UCSD-AML1 (cell line): ENCODE measurements at regions not wholly inside any gene's neighbourhood (a gene's known extent, or its start where the extent isn't known, plus 50 kb on each side); places are given as distances from the start of the nearest gene placed in this dataset.
"Not testable (repeated sequence)": the region's sequence is repeated elsewhere in the genome, so short reads cannot be mapped to it uniquely, and the experiment has no call there.

Experiments used
- DNase-seq: peaks from one replicate; lab custom pipeline; 2025; ENCODE audit not compliant: unreplicated experiment; lab: John Stamatoyannopoulos, UW

DNA sequence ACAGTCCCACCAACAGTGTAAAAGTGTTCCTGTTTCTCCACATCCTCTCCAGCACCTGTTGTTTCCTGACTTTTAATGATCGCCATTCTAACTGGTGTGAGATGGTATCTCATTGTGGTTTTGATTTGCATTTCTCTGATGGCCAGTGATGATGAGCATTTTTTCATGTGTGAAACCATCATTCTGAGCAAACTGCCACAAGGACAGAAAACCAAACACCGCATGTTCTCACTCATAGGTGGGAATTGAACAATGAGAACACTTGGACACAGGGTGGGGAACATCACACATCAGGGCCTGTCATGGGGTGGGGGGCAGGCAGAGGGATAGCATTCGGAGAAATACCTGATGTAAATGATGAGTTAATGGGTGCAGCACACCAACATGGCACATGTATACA, 240.8 kb downstream of the FAT3 start:
- not testable (repeated sequence) for DNase-seq

DNA sequence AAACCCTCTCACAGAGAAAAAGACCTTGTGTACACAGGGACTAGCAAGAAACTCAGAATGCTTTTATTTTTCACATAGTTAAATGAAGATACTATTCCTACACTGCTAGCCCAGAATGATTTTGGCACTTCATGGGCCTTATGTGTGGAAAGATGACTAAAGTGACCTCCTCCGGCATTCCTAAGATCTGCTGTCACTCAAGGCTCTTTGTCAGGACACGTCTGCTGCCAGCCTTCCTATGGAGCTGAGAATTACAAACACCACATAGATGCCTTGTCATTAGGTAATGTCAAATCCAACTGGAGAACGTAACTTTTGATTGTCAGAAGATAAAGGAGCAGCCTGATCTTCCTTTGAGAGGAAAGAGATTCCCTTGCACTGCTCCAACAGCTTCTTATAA, 249.1 kb downstream of the FAT3 start:
- DNase-seq, result no peak

DNA sequence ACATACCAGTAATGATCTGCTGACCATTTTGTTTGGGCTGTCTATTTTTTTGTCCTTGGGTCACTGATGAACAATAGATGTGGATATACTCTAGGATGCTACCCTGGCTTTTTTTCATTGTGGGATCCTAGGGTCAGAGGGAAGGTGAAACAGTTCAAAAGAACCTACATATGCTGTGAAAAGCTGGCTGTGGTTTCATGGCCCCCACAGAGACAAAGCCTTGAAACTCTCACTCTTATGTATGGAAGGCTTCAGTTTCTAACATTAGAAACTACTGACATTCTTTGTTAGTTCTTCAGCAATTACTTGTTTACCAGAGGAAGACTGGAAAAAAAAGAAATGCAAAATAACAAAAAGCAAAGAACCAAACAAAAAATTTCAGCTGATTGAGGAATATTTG, 250.7 kb downstream of the FAT3 start:
- no peak for DNase-seq

DNA sequence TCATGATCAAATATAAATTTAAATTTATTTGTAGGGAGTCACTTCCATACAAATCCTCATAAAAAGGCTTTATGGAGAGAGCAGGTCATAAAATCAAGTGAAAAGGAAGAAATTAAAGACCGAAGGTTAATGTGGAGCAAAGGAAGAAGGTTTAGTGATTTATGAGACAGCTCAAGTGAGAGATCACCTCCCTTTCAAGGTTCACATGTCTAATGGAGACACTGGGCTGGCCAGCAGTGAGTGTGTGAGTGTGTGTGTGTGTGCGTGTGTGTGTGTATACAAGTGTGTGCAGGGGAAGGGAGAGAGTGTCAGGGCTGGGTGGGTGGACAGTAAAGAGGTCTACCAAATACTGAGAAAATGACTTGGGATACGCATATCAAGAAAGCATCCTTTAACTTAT, 251.2 kb downstream of the FAT3 start:
- no peak for DNase-seq

DNA sequence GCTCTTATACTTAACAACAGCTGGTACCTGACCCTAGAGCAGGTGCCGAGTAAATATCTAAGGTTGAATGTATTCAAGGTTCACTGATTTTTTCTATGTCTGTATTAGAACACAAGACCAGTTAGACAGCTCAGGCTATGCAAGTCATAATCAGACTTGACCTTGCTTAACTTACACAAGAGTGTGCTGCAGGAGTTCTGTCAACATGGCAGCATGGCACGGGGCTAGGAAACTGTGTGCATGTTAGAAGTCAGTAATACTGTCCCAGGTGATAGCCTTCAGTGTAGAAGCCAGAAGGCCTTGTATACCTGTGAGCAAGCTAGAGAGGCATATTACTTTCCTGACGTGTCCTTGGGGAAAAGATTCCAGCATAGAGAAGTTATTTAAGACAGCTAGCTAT, 253.1 kb downstream of the FAT3 start:
- DNase-seq, result no peak

DNA sequence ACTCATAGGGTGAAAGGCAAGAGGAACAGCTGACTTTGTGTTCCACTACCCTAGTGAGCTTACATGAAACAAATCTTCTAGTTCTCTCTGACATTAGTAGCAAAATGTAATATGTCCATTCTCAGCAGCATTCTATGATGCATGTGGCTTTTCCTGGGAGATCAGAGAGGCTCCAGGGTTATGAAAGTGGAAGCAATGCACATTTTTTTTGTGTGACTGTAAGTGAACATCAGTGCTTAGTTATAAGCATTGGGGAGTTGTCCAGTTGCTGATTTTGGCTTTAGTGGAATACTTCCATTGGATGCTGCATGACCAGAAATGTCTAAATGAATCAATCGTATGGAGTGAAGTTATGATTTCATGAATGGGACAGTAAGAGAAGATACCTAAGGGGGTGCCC, 255.9 kb downstream of the FAT3 start:
- no peak for DNase-seq

DNA sequence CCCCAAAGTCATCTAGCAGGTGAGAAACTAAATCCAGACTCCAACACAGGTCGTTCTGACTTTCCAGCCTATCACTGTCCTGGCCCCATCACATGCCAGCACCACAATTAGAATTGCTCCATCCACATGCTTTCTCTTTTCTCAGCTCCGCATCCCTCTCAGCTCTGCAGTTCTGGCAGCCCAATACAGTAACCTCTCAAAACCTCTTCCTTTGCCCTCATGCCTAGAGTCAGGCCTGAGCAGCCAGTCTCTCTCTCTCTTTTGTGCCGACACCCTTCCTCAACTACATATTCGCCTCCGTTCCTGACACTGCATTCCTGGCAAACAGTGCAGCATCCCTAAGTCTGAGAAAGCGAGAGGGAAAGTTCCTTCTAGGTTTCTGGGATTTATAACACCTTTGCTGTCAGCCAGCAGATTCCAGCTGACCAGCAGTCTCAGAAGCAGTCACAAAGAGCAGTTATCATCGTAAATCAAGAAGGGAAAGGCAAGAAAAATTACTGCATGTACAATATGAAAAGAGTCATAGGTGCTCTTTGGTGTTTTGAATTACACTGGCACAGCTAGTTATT, 258.0 kb downstream of the FAT3 start:
- no peak for DNase-seq

DNA sequence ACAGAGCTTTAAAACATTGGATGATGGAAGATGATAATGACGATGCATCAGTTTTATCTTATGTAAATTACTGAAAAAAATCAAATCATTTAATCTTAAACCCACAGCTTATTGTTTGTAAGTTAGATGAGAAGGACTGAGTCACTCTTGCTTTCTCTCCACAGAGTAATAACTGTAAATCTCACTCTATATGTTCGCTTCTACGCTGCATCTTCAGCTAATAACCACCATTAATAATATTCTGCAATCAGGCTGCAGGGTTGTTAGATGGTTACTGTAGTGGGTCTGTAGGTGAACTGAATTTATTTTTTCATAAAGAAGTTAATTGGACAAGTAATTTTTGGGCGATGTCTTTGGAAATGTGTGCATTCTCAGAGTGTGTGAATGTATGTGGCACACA, 260.0 kb downstream of the FAT3 start:
- DNase-seq, result no peak

DNA sequence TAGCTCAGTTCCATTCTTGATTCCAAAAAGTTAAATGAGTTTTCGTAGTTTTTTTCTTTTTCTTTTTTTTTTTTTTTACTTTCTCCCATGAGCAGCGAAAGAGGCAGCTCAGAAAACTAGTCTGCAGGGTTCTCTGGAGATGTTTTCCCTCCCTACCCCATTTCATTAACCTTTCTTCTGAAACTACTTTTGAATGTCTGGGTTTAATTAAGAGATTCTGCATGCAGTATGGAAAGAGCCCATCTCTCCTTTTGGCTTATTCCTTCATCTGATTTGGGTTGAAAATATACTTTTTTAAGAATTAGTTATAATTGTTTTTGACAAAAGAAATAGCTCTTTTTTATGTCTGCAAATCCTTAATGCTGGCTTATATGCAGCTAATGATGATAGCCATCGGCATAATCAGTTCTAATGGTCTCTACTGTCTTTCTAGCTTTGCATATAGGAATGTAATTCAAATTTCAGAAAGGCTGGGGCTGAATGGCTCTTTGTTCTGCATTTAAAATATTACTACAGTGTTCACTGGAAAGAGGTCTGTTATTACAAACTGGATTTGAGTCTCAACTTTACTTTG, 265.3 kb downstream of the FAT3 start:
- no peak for DNase-seq

DNA sequence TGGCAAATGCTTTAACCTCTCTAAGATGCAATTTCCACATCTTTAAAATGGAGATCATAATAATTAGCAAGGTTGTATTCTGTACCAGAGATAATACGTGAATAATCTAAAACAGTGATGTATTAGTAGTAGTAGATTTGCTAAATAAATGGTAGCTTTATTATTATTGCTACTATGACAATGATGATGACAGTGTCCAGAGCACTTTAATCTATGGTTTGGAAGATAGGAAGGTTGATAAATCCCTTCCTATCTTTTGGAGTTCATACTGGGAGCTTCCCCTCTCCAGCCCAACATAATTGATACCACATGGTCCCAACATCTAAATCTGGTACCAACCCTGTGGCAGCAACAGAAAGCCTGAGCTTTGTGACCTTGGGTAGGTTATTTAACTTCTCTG, 267.8 kb downstream of the FAT3 start:
- no peak for DNase-seq

DNA sequence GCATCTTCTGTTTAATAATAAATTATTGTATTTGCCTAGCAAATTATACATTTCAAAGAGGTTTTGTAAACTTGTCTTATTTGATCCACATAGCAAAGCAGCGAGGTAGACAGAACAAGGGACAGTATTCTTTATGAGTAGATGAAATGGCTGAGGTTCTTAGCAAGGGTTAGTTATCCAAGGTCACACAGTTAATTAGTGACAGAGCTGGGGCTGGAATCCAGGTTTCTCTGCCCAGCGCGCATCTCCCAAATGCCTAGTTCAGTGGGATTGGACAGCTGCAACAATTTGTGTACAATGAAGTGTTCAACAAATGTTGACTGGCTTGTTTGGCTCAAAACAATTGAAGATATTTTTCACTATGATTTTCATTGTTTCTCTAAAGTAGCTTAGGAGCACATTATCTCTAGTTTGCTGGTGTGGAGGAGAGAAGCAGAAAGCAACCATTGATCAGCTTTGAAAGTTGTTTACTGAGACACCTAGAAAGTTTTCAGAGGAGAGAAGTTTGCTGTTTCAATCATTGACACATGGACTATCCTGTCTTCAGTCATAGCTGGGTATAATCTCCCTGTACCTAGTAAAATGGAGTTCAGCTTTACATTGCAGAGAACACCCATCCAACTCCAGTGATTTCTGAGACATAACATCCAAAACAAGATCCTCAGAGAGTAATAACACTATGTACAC, 270.6 kb downstream of the FAT3 start:
- no peak for DNase-seq

DNA sequence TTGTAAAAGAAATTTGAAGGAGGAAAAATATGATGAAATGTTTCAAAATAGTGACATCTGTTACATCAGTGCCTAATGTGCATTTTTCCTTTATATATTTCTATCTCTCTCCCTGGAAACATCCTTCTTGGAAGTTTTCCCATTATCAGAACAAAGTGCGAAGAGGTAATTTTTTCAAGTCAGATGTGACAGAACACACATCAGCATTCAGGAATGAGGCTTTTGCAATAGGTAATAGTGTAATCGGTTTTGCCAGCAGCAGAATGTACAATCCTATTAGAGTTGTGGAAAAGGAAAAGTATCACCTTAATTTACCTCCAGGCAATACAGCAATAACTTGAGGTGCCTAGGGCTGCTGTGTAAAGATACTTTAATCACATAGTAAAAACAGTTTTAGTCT, 275.8 kb downstream of the FAT3 start:
- DNase-seq, result no peak

DNA sequence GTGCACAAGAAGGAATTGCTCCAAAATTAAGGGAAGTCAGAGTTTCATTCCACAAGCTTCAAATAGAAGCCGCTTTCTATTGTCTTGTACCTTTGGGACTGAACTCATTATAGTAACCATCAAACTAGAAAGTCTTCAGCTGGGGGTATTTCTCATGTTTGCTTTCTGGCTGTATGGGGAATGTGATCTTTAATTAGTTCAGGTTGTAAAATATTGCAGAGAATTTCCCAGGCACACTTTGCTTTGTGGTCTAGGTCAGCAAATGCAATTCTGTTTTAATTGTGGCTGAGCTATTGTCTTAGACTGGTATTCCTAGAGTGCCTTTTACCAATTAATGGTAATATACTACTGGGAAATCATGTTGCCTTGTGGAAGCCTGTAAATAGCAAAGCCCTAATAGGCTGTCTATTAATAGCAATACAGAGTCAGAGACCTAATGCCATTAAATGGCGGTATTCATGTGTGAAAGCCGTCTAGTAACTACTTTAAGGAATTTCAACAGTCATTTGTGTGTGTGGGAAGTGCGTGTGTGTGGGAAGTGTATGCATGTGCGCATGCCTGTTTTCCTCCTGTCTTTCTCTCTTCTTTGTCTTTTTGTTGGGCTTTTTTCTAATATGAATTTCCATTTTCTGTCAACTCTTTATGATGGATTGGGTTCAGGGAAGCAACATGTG, 276.6 kb downstream of the FAT3 start:
- no peak for DNase-seq

DNA sequence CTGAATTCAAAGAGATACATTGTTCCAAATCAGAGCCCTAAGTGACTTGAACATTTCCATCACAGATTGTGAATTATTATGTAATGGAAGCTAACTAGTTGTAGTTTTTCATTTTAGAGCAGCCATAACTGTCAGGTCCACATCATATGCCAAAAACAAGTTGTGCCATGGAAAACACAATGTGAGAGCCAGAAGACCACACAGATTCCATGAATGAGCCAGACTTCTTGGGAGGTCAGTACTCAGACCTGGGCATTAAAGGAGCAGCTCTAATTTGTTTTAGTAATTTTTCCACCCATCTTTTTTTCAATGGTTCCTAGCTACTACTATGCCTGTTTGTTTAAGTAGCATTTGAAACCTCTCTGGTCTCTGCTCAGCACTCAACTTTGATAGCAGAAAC, 279.4 kb downstream of the FAT3 start:
- DNase-seq, result no peak

DNA sequence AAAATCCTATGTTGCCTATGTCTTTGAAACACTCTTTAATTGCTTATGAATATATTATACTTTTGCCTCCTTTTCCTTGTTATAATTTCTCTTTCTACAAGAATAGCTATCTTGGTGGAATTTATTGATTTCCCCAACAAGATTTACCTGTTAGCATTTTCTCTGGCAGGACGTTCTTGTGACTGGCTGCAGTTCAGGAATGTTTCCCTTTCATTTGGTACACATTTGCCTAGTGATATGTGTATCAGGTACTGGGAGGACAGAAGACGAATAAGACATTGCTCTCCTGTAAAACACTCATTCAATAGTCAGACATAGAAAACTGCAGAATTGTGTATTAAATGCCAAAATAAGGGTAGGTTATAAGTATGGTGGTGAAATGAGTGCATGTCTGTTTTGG, 279.9 kb downstream of the FAT3 start:
- no peak for DNase-seq

DNA sequence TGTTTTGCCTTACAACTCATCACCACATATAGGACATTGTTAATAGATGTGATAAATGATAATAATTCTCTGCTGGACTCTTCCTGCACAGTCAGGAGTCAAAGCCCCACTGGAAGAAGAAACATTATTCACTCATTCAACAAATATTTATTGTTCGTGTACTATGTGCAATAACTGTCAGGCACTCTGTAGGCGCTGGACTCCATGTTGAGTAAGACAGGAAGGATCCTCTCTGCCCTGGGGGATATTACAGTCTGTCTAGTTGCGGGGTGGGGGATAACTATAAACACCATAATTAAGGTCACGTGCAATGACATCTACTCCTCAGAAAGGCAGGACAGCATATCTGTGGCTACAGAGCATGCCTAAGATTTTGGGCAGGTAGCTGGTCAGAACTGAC, 281.1 kb downstream of the FAT3 start:
- no peak for DNase-seq

DNA sequence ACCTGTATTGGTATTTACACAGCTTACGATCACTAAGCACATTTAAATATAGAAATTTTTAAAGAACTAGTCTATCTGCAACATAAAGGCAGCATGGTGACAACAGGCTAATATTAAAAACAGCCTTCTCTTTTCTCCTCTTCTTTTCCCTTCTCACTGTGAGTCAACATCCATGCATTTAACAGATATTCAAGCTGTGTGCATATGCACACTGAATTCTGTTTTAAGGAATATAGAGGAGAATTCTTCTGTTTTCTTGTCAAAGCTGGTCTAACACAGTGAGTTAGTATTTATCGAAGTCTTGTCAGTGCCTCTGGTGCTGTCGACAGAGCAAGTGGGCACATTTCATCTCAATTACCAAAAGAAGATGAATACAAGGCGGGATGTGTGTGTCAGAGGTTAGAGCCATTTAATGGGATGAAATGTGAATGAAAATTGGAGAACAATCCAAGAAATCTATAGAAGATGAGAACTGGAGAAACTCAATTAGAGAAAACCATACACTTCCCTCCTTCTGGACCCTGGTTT, 282.3 kb downstream of the FAT3 start:
- no peak for DNase-seq

DNA sequence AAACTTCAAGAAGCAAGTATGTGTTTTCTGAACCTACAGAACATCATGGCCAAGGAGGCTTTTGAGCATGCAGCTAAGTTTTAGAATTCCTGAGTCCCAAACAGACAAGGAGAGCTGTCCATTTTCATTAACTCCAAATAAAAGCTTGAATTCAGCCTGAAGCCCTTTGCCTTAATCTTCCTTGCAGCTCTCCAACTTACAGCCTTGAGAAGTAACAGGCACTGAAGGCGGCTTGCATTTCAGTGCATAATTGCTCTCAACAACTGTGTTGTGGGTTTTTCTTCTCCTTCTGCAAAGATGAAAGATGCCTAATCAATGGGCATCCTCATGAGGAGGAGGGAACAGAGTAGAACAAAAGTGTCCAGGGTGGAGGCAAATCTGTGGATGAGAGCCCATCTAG, 286.0 kb downstream of the FAT3 start:
- no peak for DNase-seq

DNA sequence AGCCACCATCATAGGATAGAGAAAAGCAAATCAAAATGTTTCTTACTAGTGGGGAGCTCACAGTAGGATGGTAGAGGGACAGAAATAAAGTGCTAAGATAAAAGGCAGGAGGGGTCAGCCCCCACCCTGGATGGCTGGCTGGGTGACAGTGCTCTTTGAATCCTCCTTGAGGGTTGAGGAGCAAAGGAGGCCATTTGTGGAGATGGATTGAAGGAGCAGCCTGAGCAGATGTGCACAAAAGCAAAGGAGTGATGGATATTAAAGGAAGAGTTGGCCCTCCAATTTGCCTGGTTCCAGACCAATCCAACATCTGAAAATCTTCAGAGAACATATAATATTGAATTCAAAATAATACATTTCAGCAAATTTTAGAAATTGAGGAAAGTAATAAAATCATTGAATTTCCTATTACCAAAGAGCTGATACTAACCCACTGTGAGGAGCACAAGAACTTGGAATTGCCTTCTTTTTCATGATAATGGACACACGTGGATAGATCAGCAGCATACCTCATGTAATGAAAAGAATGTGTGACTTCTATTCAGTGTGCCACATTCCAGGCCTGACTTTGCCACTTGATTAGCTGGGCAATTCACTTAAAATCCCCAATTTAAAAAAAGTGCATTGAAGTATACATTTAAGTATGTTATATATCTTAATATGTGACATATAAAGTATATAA, 287.0 kb downstream of the FAT3 start:
- DNase-seq, result no peak

DNA sequence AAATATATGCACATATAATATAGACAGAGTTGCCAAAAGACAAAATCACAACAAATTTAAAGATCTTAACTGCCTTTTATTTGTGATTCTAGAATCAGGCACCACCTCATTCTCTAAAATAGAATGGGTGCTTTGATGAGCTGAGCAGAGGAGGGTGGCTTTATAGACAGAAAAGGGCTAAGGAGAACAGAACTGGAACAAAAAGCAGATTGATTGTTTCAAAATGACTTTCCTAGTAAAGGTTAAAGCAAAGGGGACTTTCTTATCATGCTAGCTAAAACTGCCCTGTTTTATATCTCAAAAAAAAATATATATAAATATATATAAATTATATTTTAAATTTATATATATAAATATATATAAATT, 287.6 kb downstream of the FAT3 start:
- no peak for DNase-seq

DNA sequence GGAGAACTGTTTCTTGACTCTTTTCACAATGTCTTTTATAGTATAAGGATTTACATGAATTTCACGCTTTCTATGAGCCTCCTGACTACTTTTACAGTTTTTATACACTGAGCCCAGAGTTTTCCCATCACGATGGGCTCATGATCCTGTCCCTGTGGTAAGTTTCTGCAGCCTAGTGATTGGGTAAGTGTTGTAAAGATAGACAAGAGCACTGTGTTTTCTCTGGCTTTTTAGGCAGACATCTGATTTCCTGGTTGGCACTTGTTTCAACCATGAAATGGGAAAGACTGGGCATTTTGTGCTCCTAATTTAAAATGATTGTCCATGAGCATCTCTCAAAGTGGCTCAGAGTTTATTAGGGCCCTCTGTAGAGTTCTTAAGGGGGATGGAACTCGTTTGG, 299.0 kb downstream of the FAT3 start:
- no peak for DNase-seq

DNA sequence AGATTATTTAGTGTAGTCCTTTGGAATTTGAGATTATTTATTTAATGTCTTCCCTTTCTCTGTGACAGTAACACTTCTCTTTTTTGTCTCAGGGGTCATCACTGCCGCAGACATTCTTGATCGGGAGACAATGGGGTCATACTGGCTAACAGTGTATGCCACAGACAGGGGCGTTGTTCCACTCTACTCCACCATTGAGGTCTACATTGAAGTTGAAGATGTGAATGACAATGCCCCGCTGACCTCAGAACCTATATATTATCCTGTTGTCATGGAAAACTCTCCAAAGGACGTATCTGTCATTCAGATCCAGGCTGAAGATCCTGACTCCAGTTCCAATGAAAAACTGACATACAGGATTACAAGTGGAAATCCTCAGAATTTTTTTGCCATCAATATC, 299.9 kb downstream of the FAT3 start:
- DNase-seq, result no peak
